Panc1 (cell line): ENCODE measurements at regions not wholly inside any gene's neighbourhood (a gene's known extent, or its start where the extent isn't known, plus 50 kb on each side); places are given as distances from the start of the nearest gene placed in this dataset.

Experiments used
- ATAC-seq: fragments of 200-7000 bp; cut with Tn5 transposase; 2 replicates; pipeline ENCODE4 v1.9.1; 2020; ENCODE audit warnings: mild to moderate bottlenecking, moderate library complexity
- BruUV-seq: library from RNA; stranded (reverse); fragments of 400-500 nt; replicated peaks from 2 replicates; lab custom pipeline; 2021; lab: Mats Ljungman, UMichigan
- CTCF ChIA-PET: fragments of 300-600 bp; sonication (Branson Sonifier 250); formaldehyde crosslinking; loops from one replicate; lab custom pipeline; 2022; ENCODE audit warnings: antibody characterized with exemption; lab: Charles Lee
- POLR2A ChIA-PET: fragments of 300-600 bp; sonication (Branson Sonifier 250); formaldehyde crosslinking; loops from one replicate; lab custom pipeline; 2022; ENCODE audit warnings: antibody characterized with exemption; lab: Charles Lee
- DNase-seq: peaks from one replicate; pipeline ENCODE4 v3.0.0-alpha.2; 2010; ENCODE audit warnings: low read depth, low spot score
- H3K27ac ChIP-seq: 2 replicates; pipeline ENCODE4 v1.5.1; 2011; ENCODE audit warnings: mild to moderate bottlenecking, low read length, inconsistent platforms
- H3K27me3 ChIP-seq: fragments of 200-500 bp; sonication (Bioruptor generic); 2 replicates; pipeline ENCODE4 v1.6.0; 2014; ENCODE audit warnings: low read length, inconsistent platforms; ENCODE audit not compliant: control insufficient read depth, insufficient read depth
- H3K36me3 ChIP-seq: fragments of 200-500 bp; sonication (Bioruptor generic); 2 replicates; pipeline ENCODE4 v1.5.1; 2014; ENCODE audit warnings: inconsistent platforms, mild to moderate bottlenecking, low read length, moderate library complexity; ENCODE audit not compliant: control insufficient read depth, insufficient read depth
- H3K4me1 ChIP-seq: 2 replicates; pipeline ENCODE4 v1.5.1; 2011; ENCODE audit warnings: inconsistent platforms, mild to moderate bottlenecking, low read length, moderate library complexity; ENCODE audit not compliant: control insufficient read depth, insufficient read depth
- H3K4me3 ChIP-seq, 2 experiments: 2 replicates each; pipeline ENCODE4 v1.5.1; 2011 to 2012; ENCODE audit warnings: low read depth in 2 of 2, low read length in 2 of 2, mild to moderate bottlenecking in 2 of 2, inconsistent platforms in 1 of 2, moderate library complexity in 1 of 2
- H3K9me3 ChIP-seq: fragments of 200-500 bp; sonication (Bioruptor generic); 2 replicates; pipeline ENCODE4 v1.5.1; 2014; ENCODE audit warnings: low read depth, mild to moderate bottlenecking, inconsistent platforms, low read length, moderate library complexity; ENCODE audit not compliant: control insufficient read depth, insufficient read depth
- POLR2AphosphoS5 ChIP-seq: IDR thresholded peaks from 2 replicates; pipeline ENCODE4 v1.6.1; 2012; ENCODE audit warnings: mild to moderate bottlenecking, low read depth, low read length, moderate library complexity
- SIN3A ChIP-seq: IDR thresholded peaks from 2 replicates; pipeline ENCODE4 v1.6.1; 2012; ENCODE audit warnings: low read depth, mild to moderate bottlenecking, low read length, moderate library complexity, borderline replicate concordance; ENCODE audit not compliant: insufficient read depth
- TCF7L2 ChIP-seq: IDR thresholded peaks from 2 replicates; pipeline ENCODE4 v1.6.1; 2011; ENCODE audit warnings: mild to moderate bottlenecking, low read depth, low read length, inconsistent platforms
- in situ Hi-C: cut with HindIII; loops from 2 replicates; pipeline ENCODE4 v1.10.0; 2016; ENCODE audit warnings: low sequenced_read_pairs, low pct_unique_long_range_greater_than_20kb
- intact Hi-C: fragments of 100-400 bp; cut with micrococcal nuclease; formaldehyde crosslinking; loops from one replicate; pipeline ENCODE4 v1.10.0; 2022; ENCODE audit not compliant: unreplicated experiment
- TF ChIP-seq, protein P1 (sequence below): fragments of 450-650 bp; IDR thresholded peaks from 2 replicates; pipeline ENCODE4 v1.5.1; 2017; ENCODE audit warnings: mild to moderate bottlenecking
- TF ChIP-seq, protein P2 (sequence below), 2 experiments: IDR thresholded peaks; 2 replicates each; pipeline ENCODE4 v1.6.1; 2011 to 2012; ENCODE audit warnings: low read depth in 2 of 2, control low read depth in 1 of 2, low read length in 1 of 2, mild to moderate bottlenecking in 1 of 2, moderate library complexity in 1 of 2; ENCODE audit not compliant: insufficient read depth in 1 of 2

DNA sequence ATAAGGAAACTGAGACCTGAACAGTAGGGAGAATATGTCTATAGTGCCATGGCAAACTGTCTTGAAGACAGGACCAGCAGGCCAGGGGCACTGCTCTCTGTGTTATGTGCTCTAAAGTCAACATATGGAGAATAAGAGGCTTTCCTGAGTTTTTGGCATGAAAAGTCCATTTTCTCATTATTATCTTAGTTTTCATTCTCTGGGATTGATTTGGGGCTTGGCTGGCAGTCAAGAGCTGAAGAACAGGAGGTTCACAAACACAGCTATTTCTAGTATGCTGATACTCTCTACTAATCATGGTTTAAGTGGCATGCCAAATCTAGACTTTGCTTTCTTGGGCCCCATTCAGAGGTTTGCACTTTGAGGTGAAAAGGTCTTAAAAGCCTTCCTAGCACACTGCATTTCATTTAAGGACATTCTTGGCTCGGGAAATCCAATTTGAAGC lies 404.4 kb downstream of the ZNF608 start:
- TF ChIP-seq, protein P1, sequence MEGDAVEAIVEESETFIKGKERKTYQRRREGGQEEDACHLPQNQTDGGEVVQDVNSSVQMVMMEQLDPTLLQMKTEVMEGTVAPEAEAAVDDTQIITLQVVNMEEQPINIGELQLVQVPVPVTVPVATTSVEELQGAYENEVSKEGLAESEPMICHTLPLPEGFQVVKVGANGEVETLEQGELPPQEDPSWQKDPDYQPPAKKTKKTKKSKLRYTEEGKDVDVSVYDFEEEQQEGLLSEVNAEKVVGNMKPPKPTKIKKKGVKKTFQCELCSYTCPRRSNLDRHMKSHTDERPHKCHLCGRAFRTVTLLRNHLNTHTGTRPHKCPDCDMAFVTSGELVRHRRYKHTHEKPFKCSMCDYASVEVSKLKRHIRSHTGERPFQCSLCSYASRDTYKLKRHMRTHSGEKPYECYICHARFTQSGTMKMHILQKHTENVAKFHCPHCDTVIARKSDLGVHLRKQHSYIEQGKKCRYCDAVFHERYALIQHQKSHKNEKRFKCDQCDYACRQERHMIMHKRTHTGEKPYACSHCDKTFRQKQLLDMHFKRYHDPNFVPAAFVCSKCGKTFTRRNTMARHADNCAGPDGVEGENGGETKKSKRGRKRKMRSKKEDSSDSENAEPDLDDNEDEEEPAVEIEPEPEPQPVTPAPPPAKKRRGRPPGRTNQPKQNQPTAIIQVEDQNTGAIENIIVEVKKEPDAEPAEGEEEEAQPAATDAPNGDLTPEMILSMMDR, result no peak
- TF ChIP-seq POLR2AphosphoS5 (no peak), SIN3A (no peak), TCF7L2 (no peak)
- TF ChIP-seq, protein P2, sequence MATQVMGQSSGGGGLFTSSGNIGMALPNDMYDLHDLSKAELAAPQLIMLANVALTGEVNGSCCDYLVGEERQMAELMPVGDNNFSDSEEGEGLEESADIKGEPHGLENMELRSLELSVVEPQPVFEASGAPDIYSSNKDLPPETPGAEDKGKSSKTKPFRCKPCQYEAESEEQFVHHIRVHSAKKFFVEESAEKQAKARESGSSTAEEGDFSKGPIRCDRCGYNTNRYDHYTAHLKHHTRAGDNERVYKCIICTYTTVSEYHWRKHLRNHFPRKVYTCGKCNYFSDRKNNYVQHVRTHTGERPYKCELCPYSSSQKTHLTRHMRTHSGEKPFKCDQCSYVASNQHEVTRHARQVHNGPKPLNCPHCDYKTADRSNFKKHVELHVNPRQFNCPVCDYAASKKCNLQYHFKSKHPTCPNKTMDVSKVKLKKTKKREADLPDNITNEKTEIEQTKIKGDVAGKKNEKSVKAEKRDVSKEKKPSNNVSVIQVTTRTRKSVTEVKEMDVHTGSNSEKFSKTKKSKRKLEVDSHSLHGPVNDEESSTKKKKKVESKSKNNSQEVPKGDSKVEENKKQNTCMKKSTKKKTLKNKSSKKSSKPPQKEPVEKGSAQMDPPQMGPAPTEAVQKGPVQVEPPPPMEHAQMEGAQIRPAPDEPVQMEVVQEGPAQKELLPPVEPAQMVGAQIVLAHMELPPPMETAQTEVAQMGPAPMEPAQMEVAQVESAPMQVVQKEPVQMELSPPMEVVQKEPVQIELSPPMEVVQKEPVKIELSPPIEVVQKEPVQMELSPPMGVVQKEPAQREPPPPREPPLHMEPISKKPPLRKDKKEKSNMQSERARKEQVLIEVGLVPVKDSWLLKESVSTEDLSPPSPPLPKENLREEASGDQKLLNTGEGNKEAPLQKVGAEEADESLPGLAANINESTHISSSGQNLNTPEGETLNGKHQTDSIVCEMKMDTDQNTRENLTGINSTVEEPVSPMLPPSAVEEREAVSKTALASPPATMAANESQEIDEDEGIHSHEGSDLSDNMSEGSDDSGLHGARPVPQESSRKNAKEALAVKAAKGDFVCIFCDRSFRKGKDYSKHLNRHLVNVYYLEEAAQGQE (IDR thresholded peaks at IDR 0.05; ENCODE audit: insufficient read depth in 1 of 2, low read depth in 2 of 2, low read length in 1 of 2), result no peak
- Histone ChIP-seq H3K4me1 (no peaks in the 10 kb centered on the region), H3K27ac (no peak overlapping the region), H3K4me3 (no peak overlapping the region), H3K9me3 (no peaks in the 10 kb centered on the region), H3K36me3 (no peaks in the 10 kb centered on the region), H3K27me3 (no peaks in the 10 kb centered on the region)
- ATAC-seq, result no peak
- no TSS peak for BruUV-seq
- no peak for DNase-seq
- in situ Hi-C loops (no loop called here), intact Hi-C loops (no loop called here)
- POLR2A ChIA-PET, result no interaction called here
- CTCF ChIA-PET, result no interaction called here

DNA sequence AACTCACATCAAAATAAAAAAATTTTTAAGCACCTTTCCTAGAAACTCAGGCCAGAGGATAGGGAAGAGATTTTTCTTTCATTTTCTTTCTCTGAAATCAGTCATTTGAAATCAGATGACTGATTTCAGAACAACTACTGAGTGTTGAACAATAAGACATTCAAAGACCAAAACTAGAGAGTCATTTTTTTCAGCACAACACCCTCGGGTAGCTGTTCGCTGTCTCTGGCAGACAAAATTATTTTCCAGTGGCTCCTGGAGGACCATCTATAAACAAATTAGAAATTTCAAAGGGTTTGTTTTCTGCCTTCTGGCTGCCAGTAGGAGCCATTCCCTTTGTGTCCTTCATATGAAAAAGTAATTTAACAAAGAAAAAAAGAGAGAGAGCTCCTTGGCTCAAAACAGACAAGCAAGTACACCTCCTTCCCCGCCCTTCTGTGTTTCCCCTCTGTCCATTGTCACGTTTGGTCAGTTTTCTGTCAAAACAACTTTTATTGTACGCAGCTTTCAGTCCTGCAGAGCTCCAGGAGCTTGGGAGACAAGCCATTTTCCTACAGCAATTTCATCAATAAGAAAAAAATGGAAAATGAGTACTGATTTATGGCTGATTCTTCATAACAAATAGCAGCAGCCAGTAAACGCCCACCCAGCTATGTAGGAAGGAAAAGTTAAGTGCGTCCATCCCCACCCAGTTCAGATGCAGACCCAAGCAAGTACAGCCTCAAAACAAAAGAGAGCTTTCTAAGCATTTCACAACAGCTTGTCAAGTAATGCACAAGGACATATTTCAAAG lies 405.2 kb downstream of the ZNF608 start:
- Histone ChIP-seq H3K4me3 (no peak overlapping the region), H3K9me3 (no peaks in the 10 kb centered on the region), H3K27ac (no peak overlapping the region), H3K4me1 (no peaks in the 10 kb centered on the region), H3K36me3 (no peaks in the 10 kb centered on the region), H3K27me3 (no peaks in the 10 kb centered on the region)
- CTCF ChIA-PET, result no interaction called here
- DNase-seq (no peak), ATAC-seq (no peak)
- POLR2A ChIA-PET, result interaction anchor here (0.6 kb wide), 1 partner anchor 25 kb away, joined by 4 read pairs; no protein-coding TSS in a partner anchor
- TF ChIP-seq SIN3A (no peak), TCF7L2 (no peak), POLR2AphosphoS5 (no peak)
- TF ChIP-seq, protein P2 (IDR thresholded peaks at IDR 0.05; ENCODE audit: insufficient read depth in 1 of 2, low read depth in 2 of 2, low read length in 1 of 2), result no peak
- TF ChIP-seq, protein P1, result no peak
- in situ Hi-C loops, result no loop called here
- no TSS peak for BruUV-seq
- intact Hi-C loops, result no loop called here
